Mammary epithelial cell (primary cell): ENCODE measurements at regions not wholly inside any gene's neighbourhood (a gene's known extent, or its start where the extent isn't known, plus 50 kb on each side); places are given as distances from the start of the nearest gene placed in this dataset.

ENCODE experiments used
- EZH2 ChIP-seq: IDR thresholded peaks from 2 replicates; pipeline ENCODE4 v1.6.1; 2012; ENCODE audit warnings: low read length, inconsistent platforms, borderline replicate concordance
- TF ChIP-seq, protein P1 (sequence below), 2 donors: IDR thresholded peaks in 1 of 2; conservative IDR thresholded peaks in 1 of 2; 2 replicates each; pipeline ENCODE4 v1.5.1; 2011 to 2012; ENCODE audit warnings: inconsistent platforms in 2 of 2, low read length in 2 of 2, mild to moderate bottlenecking in 2 of 2, control low read depth in 1 of 2, low read depth in 1 of 2; ENCODE audit not compliant: insufficient read depth in 1 of 2; ENCODE audit errors: extremely low read depth in 1 of 2

DNA sequence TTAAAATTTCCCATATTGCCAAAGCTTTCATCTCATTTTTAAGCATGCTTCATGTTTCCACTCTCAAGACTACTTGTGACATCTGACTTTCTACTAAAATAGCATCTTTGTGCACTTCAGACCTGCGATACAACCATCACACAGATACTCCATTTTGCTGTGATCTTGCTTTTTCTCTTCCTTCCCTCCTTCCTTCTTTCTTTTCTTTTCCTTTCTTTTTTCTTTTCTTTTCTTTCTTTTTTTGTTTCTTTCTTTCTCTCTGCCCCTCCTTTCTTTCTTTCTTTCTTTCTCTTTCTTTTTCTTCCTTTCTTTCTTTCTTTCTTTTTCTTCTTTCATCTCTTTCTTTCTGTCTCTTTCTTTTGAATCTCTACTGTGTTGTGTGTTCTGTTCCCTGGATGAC, 194.0 kb upstream of the KCND2 start:
- TF ChIP-seq, protein P1, sequence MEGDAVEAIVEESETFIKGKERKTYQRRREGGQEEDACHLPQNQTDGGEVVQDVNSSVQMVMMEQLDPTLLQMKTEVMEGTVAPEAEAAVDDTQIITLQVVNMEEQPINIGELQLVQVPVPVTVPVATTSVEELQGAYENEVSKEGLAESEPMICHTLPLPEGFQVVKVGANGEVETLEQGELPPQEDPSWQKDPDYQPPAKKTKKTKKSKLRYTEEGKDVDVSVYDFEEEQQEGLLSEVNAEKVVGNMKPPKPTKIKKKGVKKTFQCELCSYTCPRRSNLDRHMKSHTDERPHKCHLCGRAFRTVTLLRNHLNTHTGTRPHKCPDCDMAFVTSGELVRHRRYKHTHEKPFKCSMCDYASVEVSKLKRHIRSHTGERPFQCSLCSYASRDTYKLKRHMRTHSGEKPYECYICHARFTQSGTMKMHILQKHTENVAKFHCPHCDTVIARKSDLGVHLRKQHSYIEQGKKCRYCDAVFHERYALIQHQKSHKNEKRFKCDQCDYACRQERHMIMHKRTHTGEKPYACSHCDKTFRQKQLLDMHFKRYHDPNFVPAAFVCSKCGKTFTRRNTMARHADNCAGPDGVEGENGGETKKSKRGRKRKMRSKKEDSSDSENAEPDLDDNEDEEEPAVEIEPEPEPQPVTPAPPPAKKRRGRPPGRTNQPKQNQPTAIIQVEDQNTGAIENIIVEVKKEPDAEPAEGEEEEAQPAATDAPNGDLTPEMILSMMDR (conservative IDR thresholded peaks at IDR 0.05 in 1 of 2, IDR thresholded peaks at IDR 0.05 in 1 of 2; ENCODE audit: extremely low read depth in 1 of 2, insufficient read depth in 1 of 2, low read depth in 1 of 2, low read length in 2 of 2) = no peak
- TF ChIP-seq EZH2 = no peak
